ENCODE measurements at regions not wholly inside any gene's neighbourhood (a gene's known extent, or its start where the extent isn't known, plus 50 kb on each side); places are given as distances from the start of the nearest gene placed in this dataset.

- no peaks in the 10 kb centered on the region for H3K36me3 ChIP-seq (ENCODE audit: control insufficient read depth in 4 of 4, insufficient read depth in 3 of 4, low read depth in 1 of 4, low read length in 3 of 4)
- no peak overlapping the region for H3K9ac ChIP-seq (ENCODE audit: low read depth in 1 of 2, low read length in 2 of 2)
- no peak overlapping the region for H3K4me3 ChIP-seq (ENCODE audit: low read depth in 1 of 3, low read length in 3 of 3)
- DNase-seq (ENCODE audit: low spot score): no peak
- TF ChIP-seq REST (IDR thresholded peaks at IDR 0.05) (no peak), FOXA2 (IDR thresholded peaks at IDR 0.05) (no peak), EGR1 (IDR thresholded peaks at IDR 0.05; ENCODE audit: low read depth in 2 of 2) (no peak), GABPA (IDR thresholded peaks at IDR 0.05 in 1 of 2, conservative IDR thresholded peaks at IDR 0.05 in 1 of 2) (no peak), SP1 (IDR thresholded peaks at IDR 0.05) (no peak), RXRA (IDR thresholded peaks at IDR 0.05) (no peak)
- H3K4me1 ChIP-seq (ENCODE audit: control insufficient read depth in 4 of 4, insufficient read depth in 4 of 4, low read length in 3 of 4): no peaks in the 10 kb centered on the region
- H3K27me3 ChIP-seq (ENCODE audit: control insufficient read depth in 4 of 4, insufficient read depth in 4 of 4, low read length in 3 of 4): no peaks in the 10 kb centered on the region
- H3K9me3 ChIP-seq (ENCODE audit: control insufficient read depth in 4 of 4, low read length in 3 of 4): no peaks in the 10 kb centered on the region
- H3K27ac ChIP-seq (ENCODE audit: low read depth in 1 of 2, low read length in 2 of 2): no peak overlapping the region
Observed at GRCh38 chr5:106089073-106089472, 1581.7 kb downstream of the EFNA5 start.

- Histone ChIP-seq H3K9me3 (ENCODE audit: control insufficient read depth in 4 of 4, low read length in 3 of 4) (no peaks in the 10 kb centered on the region), H3K27me3 (ENCODE audit: control insufficient read depth in 4 of 4, insufficient read depth in 4 of 4, low read length in 3 of 4) (no peaks in the 10 kb centered on the region), H3K27ac (ENCODE audit: low read depth in 1 of 2, low read length in 2 of 2) (no peak overlapping the region), H3K4me3 (ENCODE audit: low read depth in 1 of 3, low read length in 3 of 3) (no peak overlapping the region), H3K36me3 (ENCODE audit: control insufficient read depth in 4 of 4, insufficient read depth in 3 of 4, low read depth in 1 of 4, low read length in 3 of 4) (no peaks in the 10 kb centered on the region), H3K4me1 (ENCODE audit: control insufficient read depth in 4 of 4, insufficient read depth in 4 of 4, low read length in 3 of 4) (no peaks in the 10 kb centered on the region), H3K9ac (ENCODE audit: low read depth in 1 of 2, low read length in 2 of 2) (no peak overlapping the region)
- no peak for DNase-seq (ENCODE audit: low spot score)
- no peak for TF ChIP-seq JUND (IDR thresholded peaks at IDR 0.05)
- TF ChIP-seq YY1 (IDR thresholded peaks at IDR 0.05): no peak
- TF ChIP-seq NR2F2 (IDR thresholded peaks at IDR 0.05): no peak
- no peak for TF ChIP-seq GABPA (IDR thresholded peaks at IDR 0.05 in 1 of 2, conservative IDR thresholded peaks at IDR 0.05 in 1 of 2)
- TF ChIP-seq HNF4G (IDR thresholded peaks at IDR 0.05): no peak
- TF ChIP-seq HNF4A (conservative IDR thresholded peaks at IDR 0.05): no peak
- no peak for TF ChIP-seq FOXA2 (IDR thresholded peaks at IDR 0.05)
Observed at GRCh38 chr5:106088462-106088861, 1582.3 kb downstream of the EFNA5 start.

- no peak for DNase-seq (ENCODE audit: low spot score)
- WGBS: 46% methylated on average over 2 of the region's 2 CpGs
Observed at GRCh38 chr5:106086352-106086751, 1584.4 kb downstream of the EFNA5 start.

More at GRCh38 chr5:106086352-106086751, 1584.4 kb downstream of the EFNA5 start:
- Histone ChIP-seq H3K27me3 (ENCODE audit: control insufficient read depth in 4 of 4, insufficient read depth in 4 of 4, low read length in 3 of 4) (no peaks in the 10 kb centered on the region), H3K9me3 (ENCODE audit: control insufficient read depth in 4 of 4, low read length in 3 of 4) (no peaks in the 10 kb centered on the region), H3K36me3 (ENCODE audit: control insufficient read depth in 4 of 4, insufficient read depth in 3 of 4, low read depth in 1 of 4, low read length in 3 of 4) (no peaks in the 10 kb centered on the region), H3K27ac (ENCODE audit: low read depth in 1 of 2, low read length in 2 of 2) (no peak overlapping the region), H3K4me3 (ENCODE audit: low read depth in 1 of 3, low read length in 3 of 3) (no peak overlapping the region), H3K9ac (ENCODE audit: low read depth in 1 of 2, low read length in 2 of 2) (no peak overlapping the region), H3K4me1 (ENCODE audit: control insufficient read depth in 4 of 4, insufficient read depth in 4 of 4, low read length in 3 of 4) (no peaks in the 10 kb centered on the region)
- TF ChIP-seq FOXA2 (IDR thresholded peaks at IDR 0.05) (no peak), NR2F2 (IDR thresholded peaks at IDR 0.05) (no peak), GABPA (IDR thresholded peaks at IDR 0.05 in 1 of 2, conservative IDR thresholded peaks at IDR 0.05 in 1 of 2) (no peak), FOXA1 (IDR thresholded peaks at IDR 0.05) (no peak), TAF1 (conservative IDR thresholded peaks at IDR 0.05) (no peak), HNF4G (IDR thresholded peaks at IDR 0.05) (no peak), CTCF (IDR thresholded peaks at IDR 0.05; ENCODE audit: low read depth, low read length, missing input control) (no peak), REST (IDR thresholded peaks at IDR 0.05) (no peak), SP1 (IDR thresholded peaks at IDR 0.05) (no peak), JUND (IDR thresholded peaks at IDR 0.05) (no peak)

All from liver (tissue), 8 donors.